ENCODE measurements at regions not wholly inside any gene's neighbourhood (a gene's known extent, or its start where the extent isn't known, plus 50 kb on each side); places are given as distances from the start of the nearest gene placed in this dataset.

DNA sequence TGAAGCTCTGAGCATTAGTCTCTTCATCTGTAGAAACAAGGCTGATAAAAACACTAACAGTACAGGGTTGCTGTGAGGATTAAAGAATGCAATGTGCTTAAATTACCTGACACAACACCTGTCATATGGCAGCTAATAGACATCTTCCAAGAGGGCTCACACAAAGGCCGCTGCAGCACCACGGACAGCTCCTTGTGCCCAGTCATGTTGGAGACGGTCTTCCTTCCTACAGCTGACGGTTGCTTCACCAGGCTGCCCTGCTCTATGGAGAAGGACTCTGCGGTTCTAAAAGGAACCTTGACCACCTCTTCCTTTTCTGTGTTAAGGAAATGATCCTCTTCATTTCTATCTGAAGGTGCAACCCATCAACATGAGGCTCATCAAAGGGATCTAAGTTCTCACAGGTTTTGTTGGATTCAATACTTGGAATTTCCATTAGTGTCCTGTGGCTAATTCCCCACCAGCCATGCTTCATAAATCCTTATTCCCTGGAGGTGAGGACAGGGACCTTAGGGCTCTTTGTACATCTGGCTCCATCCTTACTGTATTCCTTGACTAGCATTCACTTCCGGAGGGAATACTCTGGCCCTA is 138.9 kb upstream of the CES5A start:
- TF ChIP-seq YY2 (tag by site-specific recombination; IDR thresholded peaks at IDR 0.05) (no peak), ZNF24 (tag by site-specific recombination; IDR thresholded peaks at IDR 0.05) (no peak), ZBTB8A (tag by site-specific recombination; IDR thresholded peaks at IDR 0.05) (no peak)
- TF ChIP-seq, protein P1, sequence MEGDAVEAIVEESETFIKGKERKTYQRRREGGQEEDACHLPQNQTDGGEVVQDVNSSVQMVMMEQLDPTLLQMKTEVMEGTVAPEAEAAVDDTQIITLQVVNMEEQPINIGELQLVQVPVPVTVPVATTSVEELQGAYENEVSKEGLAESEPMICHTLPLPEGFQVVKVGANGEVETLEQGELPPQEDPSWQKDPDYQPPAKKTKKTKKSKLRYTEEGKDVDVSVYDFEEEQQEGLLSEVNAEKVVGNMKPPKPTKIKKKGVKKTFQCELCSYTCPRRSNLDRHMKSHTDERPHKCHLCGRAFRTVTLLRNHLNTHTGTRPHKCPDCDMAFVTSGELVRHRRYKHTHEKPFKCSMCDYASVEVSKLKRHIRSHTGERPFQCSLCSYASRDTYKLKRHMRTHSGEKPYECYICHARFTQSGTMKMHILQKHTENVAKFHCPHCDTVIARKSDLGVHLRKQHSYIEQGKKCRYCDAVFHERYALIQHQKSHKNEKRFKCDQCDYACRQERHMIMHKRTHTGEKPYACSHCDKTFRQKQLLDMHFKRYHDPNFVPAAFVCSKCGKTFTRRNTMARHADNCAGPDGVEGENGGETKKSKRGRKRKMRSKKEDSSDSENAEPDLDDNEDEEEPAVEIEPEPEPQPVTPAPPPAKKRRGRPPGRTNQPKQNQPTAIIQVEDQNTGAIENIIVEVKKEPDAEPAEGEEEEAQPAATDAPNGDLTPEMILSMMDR (tag by site-specific recombination; IDR thresholded peaks at IDR 0.05) = no peak
